Common myeloid progenitor, CD34-positive (primary cell): ENCODE measurements at regions not wholly inside any gene's neighbourhood (a gene's known extent, or its start where the extent isn't known, plus 50 kb on each side); places are given as distances from the start of the nearest gene placed in this dataset.

ENCODE experiments used
- CTCF ChIA-PET: fragments of 350-600 bp; sonication (Branson Sonifier 250); formaldehyde crosslinking; loops from one replicate; lab custom pipeline; 2021; ENCODE audit warnings: antibody characterized with exemption; lab: Charles Lee
- POLR2A ChIA-PET: fragments of 350-600 bp; sonication (Branson Sonifier 250); formaldehyde crosslinking; loops from one replicate; lab custom pipeline; 2021; ENCODE audit warnings: antibody characterized with exemption; lab: Charles Lee
- DNase-seq, 3 donors: peaks; one replicate each; pipeline versions ENCODE4 v3.0.0 to v3.0.0-alpha.2; 2013
- H3K27ac ChIP-seq, 2 experiments: 1 replicate in 1 of 2; 2 replicates in 1 of 2; pipeline ENCODE4 v1.7.0; 2013; ENCODE audit warnings: inconsistent platforms in 2 of 2, low read length in 2 of 2, mild to moderate bottlenecking in 2 of 2, low read depth in 1 of 2, moderate library complexity in 1 of 2; ENCODE audit not compliant: severe bottlenecking in 2 of 2, insufficient read depth in 1 of 2, poor library complexity in 1 of 2
- H3K27me3 ChIP-seq, 5 experiments: replicated peaks in 2 of 5; 1 replicate in 3 of 5; 2 replicates in 2 of 5; pipeline versions ENCODE4 v1.6.1 to v1.7.0; 2013; ENCODE audit warnings: low read length in 4 of 5, mild to moderate bottlenecking in 2 of 5, moderate library complexity in 2 of 5, inconsistent platforms in 1 of 5; ENCODE audit not compliant: insufficient read depth in 5 of 5, control insufficient read depth in 4 of 5
- H3K36me3 ChIP-seq, 4 experiments: 1 replicate in 2 of 4; 2 replicates in 2 of 4; pipeline versions ENCODE4 v1.6.1 to v1.7.0; 2013; ENCODE audit warnings: low read length in 3 of 4, control low read depth in 1 of 4, mild to moderate bottlenecking in 1 of 4; ENCODE audit not compliant: control insufficient read depth in 4 of 4, insufficient read depth in 4 of 4
- H3K4me1 ChIP-seq, 4 experiments: 1 replicate in 3 of 4; 2 replicates in 1 of 4; pipeline versions ENCODE4 v1.6.1 to v1.7.1; 2013; ENCODE audit warnings: low read length in 3 of 4, mild to moderate bottlenecking in 3 of 4, control low read depth in 1 of 4, inconsistent platforms in 1 of 4, moderate library complexity in 1 of 4; ENCODE audit not compliant: control insufficient read depth in 4 of 4, insufficient read depth in 4 of 4; ENCODE audit errors: control extremely low read depth in 1 of 4
- H3K4me3 ChIP-seq, 7 experiments: 1 replicate in 4 of 7; 2 replicates in 3 of 7; pipeline versions ENCODE4 v1.5.1 to v1.7.0; 2013; ENCODE audit warnings: mild to moderate bottlenecking in 7 of 7, low read length in 6 of 7, moderate library complexity in 6 of 7, inconsistent platforms in 2 of 7, low read depth in 2 of 7, control low read depth in 1 of 7; ENCODE audit not compliant: insufficient read depth in 4 of 7, control insufficient read depth in 1 of 7; ENCODE audit errors: extremely low read depth in 1 of 7
- H3K9me3 ChIP-seq, 5 experiments: 1 replicate in 4 of 5; 2 replicates in 1 of 5; pipeline versions ENCODE4 v1.6.1 to v1.7.1; 2013; ENCODE audit warnings: low read length in 4 of 5, mild to moderate bottlenecking in 2 of 5, inconsistent platforms in 1 of 5, low read depth in 1 of 5, moderate library complexity in 1 of 5; ENCODE audit not compliant: control insufficient read depth in 4 of 5, insufficient read depth in 2 of 5; ENCODE audit errors: control extremely low read depth in 1 of 5
- WGBS: methylation state at CpG from one replicate; pipeline ENCODE4 v1.1.5; 2013; ENCODE audit not compliant: insufficient coverage; 5-methylcytosine and 5-hydroxymethylcytosine counted together

DNA sequence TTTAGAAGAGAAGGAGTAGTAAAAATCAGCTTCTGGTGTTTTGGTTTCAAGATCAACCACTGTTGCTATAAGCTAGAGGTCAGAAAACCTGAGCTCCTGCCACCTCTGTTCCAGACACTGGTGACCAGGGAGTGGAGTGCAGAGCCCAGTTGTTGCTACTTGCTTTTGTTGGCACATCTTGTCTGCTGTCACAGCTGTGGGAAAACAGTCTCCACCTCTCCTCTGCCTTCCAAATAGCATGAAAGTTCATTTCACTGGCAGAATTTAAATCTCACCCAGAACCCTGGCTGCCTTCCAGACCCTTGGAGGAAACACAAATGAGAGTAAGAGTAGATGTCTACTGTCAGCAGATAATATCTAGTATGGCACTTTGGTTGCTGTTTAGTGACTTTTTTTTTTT lies 297.5 kb upstream of the KLF3 start:
- Histone ChIP-seq H3K27ac (no peak overlapping the region), H3K27me3 (no peaks in the 10 kb centered on the region), H3K36me3 (no peaks in the 10 kb centered on the region), H3K4me3 (no peak overlapping the region), H3K4me1 (peaks cover 0 to 3% (median 0%) of the 10 kb centered on the region in 4 experiments), H3K9me3 (no peaks in the 10 kb centered on the region)
- peak in 1 of 3 donors; percentile 5 for DNase-seq
- ChIA-PET CTCF (interaction anchor here (1.2 kb wide), 1 partner anchor 308 kb away, joined by 3 read pairs; no protein-coding TSS in a partner anchor), POLR2A (no interaction called here)

DNA sequence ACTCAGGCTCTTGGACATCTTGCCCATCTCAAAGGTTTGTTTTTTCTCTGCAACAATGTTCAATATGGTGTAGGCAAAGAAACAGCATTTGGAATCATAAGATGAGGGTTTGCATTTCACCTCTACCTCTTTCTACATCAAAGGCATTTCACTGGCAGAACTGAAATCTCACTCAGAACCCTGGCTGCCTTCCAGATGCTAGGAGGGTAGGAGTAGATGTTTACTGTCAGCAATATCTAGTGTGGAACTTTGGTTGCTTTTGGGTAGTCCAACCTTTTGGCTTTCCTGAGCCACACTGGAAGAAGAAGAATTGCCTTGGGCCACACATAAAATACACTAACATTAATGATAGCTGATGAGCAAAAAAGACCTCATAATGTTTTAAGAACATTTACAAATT lies 297.0 kb upstream of the KLF3 start:
- no peak for DNase-seq

DNA sequence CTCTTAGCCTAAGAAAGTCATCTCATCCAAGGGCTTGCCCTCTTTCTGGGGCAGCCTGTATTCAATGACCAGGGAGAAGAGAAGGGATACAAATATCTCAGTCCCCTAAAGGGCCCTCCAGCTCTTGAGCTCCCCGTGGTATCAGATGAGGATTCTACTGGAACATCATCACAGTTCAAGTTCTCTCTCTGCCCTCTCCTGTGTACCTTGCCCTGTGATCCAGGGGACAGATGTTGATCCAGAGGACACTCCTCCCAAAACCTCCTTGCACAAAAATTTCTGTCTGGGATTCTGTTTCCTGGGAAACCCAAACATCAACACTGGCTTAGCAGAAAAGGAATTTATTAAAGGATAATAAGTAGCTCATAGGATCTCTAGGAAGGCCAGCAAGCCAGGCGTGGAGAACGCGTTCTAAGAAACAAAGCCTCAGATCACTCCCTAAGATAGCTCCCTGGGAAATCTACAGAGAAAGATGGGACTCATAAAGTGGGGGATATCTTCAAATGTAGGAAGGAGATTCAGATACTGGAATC lies 296.3 kb upstream of the KLF3 start:
- peaks cover 0 to 3% (median 0%) of the 10 kb centered on the region in 4 experiments for H3K4me1 ChIP-seq
- DNase-seq = no peak
- peaks cover 0 to 2% (median 0%) of the 10 kb centered on the region in 5 experiments for H3K9me3 ChIP-seq
- no peak overlapping the region for H3K27ac ChIP-seq
- 100% methylated on average over 1 of the region's 4 CpGs for WGBS
- H3K27me3 ChIP-seq = no peaks in the 10 kb centered on the region
- H3K4me3 ChIP-seq = no peak overlapping the region
- no peaks in the 10 kb centered on the region for H3K36me3 ChIP-seq
- CTCF ChIA-PET = interaction anchor here (1.2 kb wide), 1 partner anchor 307 kb away, joined by 3 read pairs; no protein-coding TSS in a partner anchor
- POLR2A ChIA-PET = no interaction called here

More for the DNA sequence above, 297.0 kb upstream of the KLF3 start:
- peaks cover 0 to 3% (median 0%) of the 10 kb centered on the region in 4 experiments for H3K4me1 ChIP-seq
- H3K27ac ChIP-seq = no peak overlapping the region
- no peak overlapping the region for H3K4me3 ChIP-seq
- H3K36me3 ChIP-seq = no peaks in the 10 kb centered on the region
- ChIA-PET POLR2A (no interaction called here), CTCF (interaction anchor here (1.2 kb wide), 1 partner anchor 308 kb away, joined by 3 read pairs; no protein-coding TSS in a partner anchor)
- no peaks in the 10 kb centered on the region for H3K27me3 ChIP-seq
- H3K9me3 ChIP-seq = peaks cover 0 to under 1% (median 0%) of the 10 kb centered on the region in 5 experiments

DNA sequence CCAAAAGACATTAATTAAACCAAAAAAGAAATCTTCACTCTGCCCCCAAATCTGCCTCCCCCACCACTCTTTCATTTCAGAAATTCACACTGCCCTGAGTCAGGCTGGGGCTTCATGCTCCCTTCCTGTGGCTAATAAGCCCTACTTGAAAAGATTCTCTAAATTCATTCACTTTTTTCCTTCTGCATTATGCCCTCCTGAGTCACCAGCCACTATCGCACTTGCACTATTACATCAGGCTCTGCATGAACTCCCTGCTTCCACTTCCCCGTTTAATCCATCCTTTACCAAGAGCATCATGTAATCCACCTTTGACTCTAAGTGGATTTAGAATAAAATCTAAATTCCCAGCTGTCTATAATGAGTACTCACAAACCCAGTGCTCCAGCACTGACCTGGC lies 295.4 kb upstream of the KLF3 start:
- DNase-seq = no peak
- ChIA-PET CTCF (no interaction called here), POLR2A (no interaction called here)
- WGBS = 96% methylated on average over 2 of the region's 2 CpGs
- Histone ChIP-seq H3K4me1 (peaks cover 0 to 3% (median 0%) of the 10 kb centered on the region in 4 experiments), H3K27me3 (no peaks in the 10 kb centered on the region), H3K27ac (no peak overlapping the region), H3K36me3 (no peaks in the 10 kb centered on the region), H3K9me3 (peaks cover 0 to 2% (median 0%) of the 10 kb centered on the region in 5 experiments), H3K4me3 (no peak overlapping the region)

DNA sequence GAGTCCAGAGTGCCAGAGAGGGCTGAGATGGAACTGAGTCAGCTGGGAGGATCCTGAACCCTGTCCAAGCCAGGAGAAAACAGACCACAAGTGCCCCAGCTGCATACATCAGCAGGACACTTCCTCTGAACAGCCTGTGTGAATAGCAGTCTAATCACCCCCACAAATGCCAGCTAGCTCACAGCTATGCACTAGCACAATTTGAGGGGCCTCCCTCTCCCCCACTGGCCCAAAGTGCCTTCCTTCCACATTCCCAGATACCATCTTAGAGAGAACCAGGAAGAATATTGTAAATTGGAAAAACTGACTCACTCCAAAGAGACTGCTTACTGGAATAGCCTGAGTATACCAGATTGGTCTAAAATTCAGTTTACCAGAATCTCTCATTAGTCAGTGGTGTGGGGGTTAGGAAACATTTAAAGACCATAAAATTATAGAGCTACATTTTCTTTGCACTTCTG lies 292.6 kb upstream of the KLF3 start:
- peaks cover 0 to 3% (median 0%) of the 10 kb centered on the region in 4 experiments for H3K4me1 ChIP-seq
- no peak for DNase-seq
- no peaks in the 10 kb centered on the region for H3K36me3 ChIP-seq
- H3K27ac ChIP-seq = no peak overlapping the region
- ChIA-PET CTCF (no interaction called here), POLR2A (no interaction called here)
- no peaks in the 10 kb centered on the region for H3K27me3 ChIP-seq
- H3K9me3 ChIP-seq = peaks cover 0 to 2% (median 0%) of the 10 kb centered on the region in 5 experiments
- H3K4me3 ChIP-seq = no peak overlapping the region

DNA sequence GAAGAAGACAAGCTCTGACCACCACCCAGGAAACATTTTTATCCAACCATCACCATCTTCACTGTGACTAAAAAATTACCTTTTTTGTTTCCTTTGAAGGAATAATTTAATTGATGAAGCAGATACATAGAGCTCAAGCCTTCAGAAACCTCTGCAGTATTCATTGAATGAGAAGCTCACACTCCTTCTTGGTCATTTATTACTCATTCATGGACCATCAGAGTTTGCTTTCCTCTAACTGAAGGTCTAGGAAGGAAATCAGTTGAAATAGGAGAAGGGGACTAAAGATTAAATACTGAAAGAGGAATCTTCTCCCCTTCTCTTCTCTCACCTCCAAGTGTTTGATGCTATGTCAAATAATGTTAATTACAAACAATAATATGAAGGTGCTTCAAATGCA lies 290.6 kb upstream of the KLF3 start:
- no peak for DNase-seq
- H3K4me1 ChIP-seq = no peaks in the 10 kb centered on the region
- no peak overlapping the region for H3K27ac ChIP-seq
- H3K4me3 ChIP-seq = no peak overlapping the region
- POLR2A ChIA-PET = no interaction called here
- H3K9me3 ChIP-seq = peaks cover 0 to 2% (median 0%) of the 10 kb centered on the region in 5 experiments
- CTCF ChIA-PET = interaction anchor here (1.5 kb wide), 1 partner anchor 11 kb away, joined by 4 read pairs; no protein-coding TSS in a partner anchor
- no peaks in the 10 kb centered on the region for H3K27me3 ChIP-seq
- H3K36me3 ChIP-seq = no peaks in the 10 kb centered on the region

DNA sequence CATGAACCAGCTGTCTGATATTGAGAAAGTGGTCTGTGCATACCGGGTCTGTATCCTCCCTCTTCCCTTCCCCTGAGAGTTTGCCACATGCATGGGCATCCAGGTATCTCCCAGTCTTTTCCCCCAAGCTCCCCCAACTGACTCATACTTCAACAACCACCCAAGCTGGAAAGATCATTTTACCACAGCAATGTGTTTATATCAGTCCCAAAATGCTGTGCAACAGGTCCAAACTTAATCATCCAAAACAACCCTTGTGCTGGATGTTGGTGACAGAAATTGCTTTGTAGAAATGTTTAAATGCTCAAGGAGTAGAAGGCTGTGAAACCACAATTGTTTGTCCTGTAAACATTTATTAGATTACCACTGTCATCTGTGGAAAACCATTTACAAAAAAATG lies 286.8 kb upstream of the KLF3 start:
- peaks cover 0 to 2% (median 0%) of the 10 kb centered on the region in 5 experiments for H3K9me3 ChIP-seq
- no peak for DNase-seq
- no CpG with 5 or more reads among the region's 1 CpG for WGBS
- no peak overlapping the region for H3K27ac ChIP-seq
- no peaks in the 10 kb centered on the region for H3K4me1 ChIP-seq
- H3K27me3 ChIP-seq = no peaks in the 10 kb centered on the region
- no peaks in the 10 kb centered on the region for H3K36me3 ChIP-seq
- no peak overlapping the region for H3K4me3 ChIP-seq
- ChIA-PET CTCF (no interaction called here), POLR2A (no interaction called here)
